ENCODE measurements at regions not wholly inside any gene's neighbourhood (a gene's known extent, or its start where the extent isn't known, plus 50 kb on each side); places are given as distances from the start of the nearest gene placed in this dataset.
A peak's percentile ranks its signal among the peaks of the same experiment; 100 is the strongest.

DNA sequence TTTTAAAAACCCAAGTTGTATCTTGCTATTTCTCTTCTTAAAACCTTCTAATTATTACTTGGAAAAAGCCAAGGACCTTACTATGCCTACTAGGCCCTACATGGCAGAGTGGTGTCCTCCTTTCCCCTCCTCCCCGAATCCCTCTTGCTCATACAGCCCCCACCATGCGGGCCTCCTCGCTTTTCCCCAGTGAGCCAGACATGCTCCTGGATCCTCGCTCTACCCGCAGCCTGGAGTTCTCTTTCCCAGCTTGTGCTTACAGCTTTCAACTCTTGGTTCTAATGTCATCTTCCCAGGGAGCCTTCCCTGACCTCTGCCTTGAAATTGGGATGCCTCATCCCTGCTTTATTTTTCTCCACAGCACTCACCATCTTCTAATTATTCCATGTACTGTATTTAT, 111.8 kb upstream of the TLE3 start:
- H4K20me1 ChIP-seq (ENCODE audit: control insufficient read depth, insufficient read depth, insufficient read length) = no peaks in the 10 kb centered on the region
- H3K14ac ChIP-seq (ENCODE audit: insufficient read depth, low read length) = no peak overlapping the region
- Mint-ChIP-seq H3K4me3 (no peak overlapping the region), H3K27me3 (ENCODE audit: low read depth) (peaks cover 11% of the 10 kb centered on the region), H3K36me3 (ENCODE audit: insufficient read depth in 1 of 3, low read depth in 3 of 3) (no peaks in the 10 kb centered on the region), H3K9me3 (no peaks in the 10 kb centered on the region; a peak in 1 of 5 replicates), H3K27ac (no peak overlapping the region), H3K4me1 (peaks cover 15 to 28% of the 10 kb centered on the region in 2 experiments)
- H3K27ac ChIP-seq (ENCODE audit: insufficient read length, low read depth, low read length) = no peak overlapping the region
- H2BK120ac ChIP-seq (ENCODE audit: low read depth, low read length, poor library complexity, severe bottlenecking) = no peak overlapping the region
- H3K56ac ChIP-seq (ENCODE audit: insufficient read length, low read depth, low read length) = no peak overlapping the region
- no peak overlapping the region for H4K8ac ChIP-seq (replicated peaks; ENCODE audit: insufficient read length, low read depth, low read length)
- H2BK20ac ChIP-seq (ENCODE audit: low read depth, low read length, poor library complexity, severe bottlenecking) = no peak overlapping the region
- no peaks in the 10 kb centered on the region for H3K79me1 ChIP-seq (ENCODE audit: insufficient read depth, low read depth, low read length, poor library complexity, severe bottlenecking)
- H3K4me2 ChIP-seq (ENCODE audit: insufficient read depth, insufficient read length, low read length) = no peak overlapping the region
- no peak overlapping the region for H2BK12ac ChIP-seq (ENCODE audit: insufficient read length, low read depth, low read length)
- H2AFZ ChIP-seq (ENCODE audit: low read length) = no peak overlapping the region
- H3K4me1 ChIP-seq (ENCODE audit: insufficient read depth, low read length) = no peaks in the 10 kb centered on the region
- no peak overlapping the region for H4K91ac ChIP-seq (ENCODE audit: insufficient read length, low read depth, low read length)
- no peak overlapping the region for H3K23ac ChIP-seq (ENCODE audit: insufficient read length, low read depth, low read length)
- H2BK5ac ChIP-seq (ENCODE audit: insufficient read length, low read length) = no peak overlapping the region
- no peaks in the 10 kb centered on the region for H3K27me3 ChIP-seq (ENCODE audit: insufficient read depth, low read length)
- no peak overlapping the region for H4K5ac ChIP-seq (ENCODE audit: insufficient read length, low read depth, low read length)
- no peaks in the 10 kb centered on the region for H3K79me2 ChIP-seq (ENCODE audit: insufficient read depth, low read length)
- H3T11ph ChIP-seq (ENCODE audit: low read length) = no peak overlapping the region
- no peak overlapping the region for H3K18ac ChIP-seq (ENCODE audit: insufficient read length, low read depth, low read length)
- no CpG with 5 or more reads among the region's 5 CpGs for WGBS (ENCODE audit: extremely low coverage, insufficient read length, low lambda C conversion rate)
- no peak overlapping the region for H2BK15ac ChIP-seq (ENCODE audit: low read depth, low read length)
- H3K9me3 ChIP-seq (ENCODE audit: control insufficient read depth, low read depth, low read length) = no peaks in the 10 kb centered on the region
- no peak overlapping the region for H2AK5ac ChIP-seq (ENCODE audit: insufficient read length, low read length)
- no peak overlapping the region for H3K9ac ChIP-seq (ENCODE audit: extremely low read depth, insufficient read length, low read length)
- H3K4ac ChIP-seq (ENCODE audit: low read depth, low read length) = no peak overlapping the region
- no peaks in the 10 kb centered on the region for H3K23me2 ChIP-seq (ENCODE audit: insufficient read length, low read depth, low read length, poor library complexity, severe bottlenecking)
- DNase-seq = peak; percentile 9
- no peak for TF ChIP-seq CTCF (conservative IDR thresholded peaks at IDR 0.05)
